AG04449 (cell line): ENCODE measurements at regions not wholly inside any gene's neighbourhood (a gene's known extent, or its start where the extent isn't known, plus 50 kb on each side); places are given as distances from the start of the nearest gene placed in this dataset.

Experiments used
- CTCF ChIA-PET: fragments of 350-600 bp; formaldehyde crosslinking; extraction: SDS; loops from one replicate; lab custom pipeline; 2021; ENCODE audit warnings: antibody characterized with exemption; lab: Yijun Ruan, JAX
- POLR2A ChIA-PET: fragments of 400-600, 350-600 bp; formaldehyde crosslinking; extraction: SDS; loops from one replicate; lab custom pipeline; 2020; ENCODE audit warnings: antibody characterized with exemption, inconsistent platforms; lab: Yijun Ruan, JAX
- DNase-seq: peaks from one replicate; pipeline ENCODE4 v3.0.0-alpha.2; 2010; ENCODE audit warnings: low read depth, low spot score
- H3K4me3 ChIP-seq: 2 replicates; pipeline ENCODE4 v1.5.1; 2011; ENCODE audit warnings: low read depth, mild to moderate bottlenecking, control low read depth, low read length
- CTCF ChIP-seq: IDR thresholded peaks from one replicate; pipeline ENCODE4 v1.5.1; 2011; ENCODE audit warnings: mild to moderate bottlenecking, moderate library complexity, low read length, control low read depth, inconsistent platforms; ENCODE audit not compliant: insufficient read depth; ENCODE audit errors: missing control alignments

DNA sequence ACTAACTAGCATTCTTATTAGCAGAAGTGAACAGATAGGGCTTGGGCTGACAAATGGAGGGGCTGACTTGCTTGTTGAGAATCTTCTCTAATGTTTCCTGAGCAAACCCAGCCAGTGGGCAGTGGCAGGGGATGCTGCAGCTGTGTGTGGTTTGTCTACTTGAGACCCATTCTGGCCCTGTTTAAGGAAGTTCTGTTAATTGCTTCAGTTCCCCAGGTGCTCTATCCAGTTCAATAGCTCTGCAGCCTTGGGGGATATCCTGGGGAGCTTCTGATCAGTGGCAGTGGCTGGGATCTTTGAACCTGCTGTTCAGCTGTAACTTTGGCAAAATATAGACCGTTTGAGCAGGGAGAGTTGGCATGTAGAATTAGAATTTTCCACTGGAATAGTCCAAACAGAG, 137.4 kb downstream of the ZNF326 start:
- DNase-seq = no peak
- TF ChIP-seq CTCF = no peak
- POLR2A ChIA-PET = no interaction called here
- CTCF ChIA-PET = interaction anchor here (1.2 kb wide), 1 partner anchor 1033 kb away, joined by 3 read pairs; no protein-coding TSS in a partner anchor
- no peak overlapping the region for H3K4me3 ChIP-seq

- TF ChIP-seq CTCF = no peak
- CTCF ChIA-PET = interaction anchor here (1.2 kb wide), 1 partner anchor 13 kb away, joined by 3 read pairs; no protein-coding TSS in a partner anchor
- DNase-seq = no peak
- POLR2A ChIA-PET = no interaction called here
- no peak overlapping the region for H3K4me3 ChIP-seq
Observed at GRCh38 chr1:90127288-90127953, 132.5 kb downstream of the ZNF326 start.

DNA sequence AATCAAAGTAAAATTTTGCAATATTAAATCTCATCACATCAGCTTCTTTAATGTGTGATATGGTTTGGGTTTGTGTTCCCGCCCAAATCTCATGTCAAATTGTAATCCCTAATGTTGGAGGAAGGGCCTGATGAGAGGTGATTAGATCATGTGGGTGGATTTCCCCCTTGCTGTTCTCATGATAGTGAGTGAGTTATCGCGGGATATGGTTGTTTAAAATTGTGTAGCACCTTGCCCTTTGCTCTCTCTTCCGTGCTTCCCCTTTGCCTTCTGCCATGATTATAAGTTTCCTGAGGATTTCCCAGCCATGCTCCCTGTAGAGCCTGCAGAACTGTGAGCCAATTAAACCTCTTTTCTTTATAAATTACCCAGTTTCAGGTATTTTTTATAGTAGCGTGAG, 131.9 kb downstream of the ZNF326 start:
- POLR2A ChIA-PET = no interaction called here
- no peak for TF ChIP-seq CTCF
- CTCF ChIA-PET = interaction anchor here (1.2 kb wide), 1 partner anchor 12 kb away, joined by 3 read pairs; no protein-coding TSS in a partner anchor
- H3K4me3 ChIP-seq = no peak overlapping the region
- DNase-seq = no peak

DNA sequence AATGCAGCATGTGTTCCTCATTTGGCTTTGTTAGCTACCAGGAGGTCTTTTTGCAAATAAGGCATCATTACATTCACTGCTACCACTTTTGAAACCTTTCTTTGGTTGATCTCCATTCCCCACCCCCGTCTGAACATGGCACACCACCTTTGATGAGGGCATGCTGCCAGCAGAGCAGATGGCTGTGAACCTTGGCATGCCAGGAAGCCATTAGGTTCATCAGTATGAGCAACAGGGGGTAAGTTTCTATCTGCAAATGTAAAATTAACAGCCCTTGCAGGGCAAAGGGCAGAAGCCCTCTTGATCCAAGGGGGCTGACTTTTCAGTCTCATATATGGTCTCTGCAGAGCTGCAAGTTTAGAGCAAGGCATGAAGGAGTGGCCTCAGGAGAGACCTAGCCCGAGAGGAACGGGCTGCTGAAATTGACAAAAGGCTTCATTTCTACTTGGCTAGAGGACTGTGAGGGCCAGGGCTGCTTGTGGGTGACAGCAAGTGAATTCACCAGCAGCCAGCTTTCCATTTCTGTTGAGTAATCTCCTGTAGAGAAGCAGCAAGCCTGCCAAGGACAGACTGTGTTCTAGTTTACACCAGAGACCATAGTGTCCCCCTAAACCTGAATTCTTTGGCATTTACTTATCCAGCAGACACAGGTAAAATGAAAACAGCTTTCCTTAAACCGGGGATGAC, 127.9 kb downstream of the ZNF326 start:
- H3K4me3 ChIP-seq = no peak overlapping the region
- DNase-seq = no peak
- TF ChIP-seq CTCF = no peak
- ChIA-PET CTCF (no interaction called here), POLR2A (no interaction called here)

GRCh38 chr1:90114521-90115141, 119.7 kb downstream of the ZNF326 start:
- TF ChIP-seq CTCF = peak; percentile 50
- DNase-seq = peak; percentile 1
- ChIA-PET POLR2A (no interaction called here), CTCF (interaction anchor here (0.8 to 1.6 kb wide), 7 partner anchors 12 to 1166 kb away, joined by 3 to 7 read pairs (median 3); no protein-coding TSS in a partner anchor)
- no peak overlapping the region for H3K4me3 ChIP-seq

GRCh38 chr1:90107990-90108389, 113.1 kb downstream of the ZNF326 start:
- H3K4me3 ChIP-seq = no peak overlapping the region
- ChIA-PET CTCF (interaction anchor here (1.1 kb wide), 1 partner anchor 9 kb away, joined by 3 read pairs; no protein-coding TSS in a partner anchor), POLR2A (no interaction called here)
- no peak for TF ChIP-seq CTCF
- DNase-seq = no peak
